IMR-90 (cell line): ENCODE measurements at regions not wholly inside any gene's neighbourhood (a gene's known extent, or its start where the extent isn't known, plus 50 kb on each side); places are given as distances from the start of the nearest gene placed in this dataset.

Experiments used
- ATAC-seq: fragments of 200-7000 bp; cut with Tn5 transposase; 2 replicates; pipeline ENCODE4 v1.9.1; 2020; ENCODE audit warnings: low read depth, mild to moderate bottlenecking, moderate library complexity
- BruUV-seq: library from RNA; stranded (reverse); fragments of 400-500 nt; replicated peaks from 2 replicates; lab custom pipeline; 2021; lab: Mats Ljungman, UMichigan
- CTCF ChIA-PET: fragments of 300-600 bp; formaldehyde crosslinking; extraction: SDS; loops from one replicate; lab custom pipeline; 2021; ENCODE audit warnings: antibody characterized with exemption; lab: Yijun Ruan, JAX
- POLR2A ChIA-PET: fragments of 300-600 bp; sonication (Branson Sonifier 250); formaldehyde crosslinking; loops from one replicate; lab custom pipeline; 2022; ENCODE audit warnings: antibody characterized with exemption; ENCODE audit not compliant: unreplicated experiment; lab: Charles Lee
- DNase-seq: peaks from one replicate; pipeline ENCODE4 v3.0.0; 2013
- H2AFZ ChIP-seq: replicated peaks from 2 replicates; pipeline ENCODE3; 2013; ENCODE audit warnings: low read length, mild to moderate bottlenecking; ENCODE audit not compliant: poor library complexity
- H2AK5ac ChIP-seq: 2 replicates; pipeline ENCODE4 v1.6.1; 2013; ENCODE audit warnings: low read depth, low read length, inconsistent platforms
- H2AK9ac ChIP-seq: replicated peaks from 2 replicates; pipeline ENCODE3; 2013; ENCODE audit warnings: mild to moderate bottlenecking, low read depth, low read length, moderate library complexity; ENCODE audit not compliant: poor library complexity
- H2BK120ac ChIP-seq: 2 replicates; pipeline ENCODE4 v1.6.1; 2013; ENCODE audit warnings: low read depth, low read length, inconsistent platforms
- H2BK15ac ChIP-seq: 3 replicates; pipeline ENCODE4 v1.6.1; 2013; ENCODE audit warnings: low read depth, low read length, inconsistent platforms
- H2BK20ac ChIP-seq: 2 replicates; pipeline ENCODE4 v1.6.1; 2013; ENCODE audit warnings: low read depth, mild to moderate bottlenecking, inconsistent platforms, low read length, moderate library complexity
- H2BK5ac ChIP-seq: 2 replicates; pipeline ENCODE4 v1.6.1; 2013; ENCODE audit warnings: mild to moderate bottlenecking, low read depth, low read length, inconsistent platforms; ENCODE audit not compliant: poor library complexity, severe bottlenecking
- H3K14ac ChIP-seq: replicated peaks from 2 replicates; pipeline ENCODE4 v1.6.1; 2013; ENCODE audit warnings: low read depth, low read length, inconsistent platforms
- H3K18ac ChIP-seq: 2 replicates; pipeline ENCODE4 v1.6.1; 2013; ENCODE audit warnings: low read depth, low read length, control low read depth
- H3K23ac ChIP-seq: 2 replicates; pipeline ENCODE4 v1.6.1; 2013; ENCODE audit warnings: low read depth, low read length, inconsistent platforms
- H3K27ac ChIP-seq: 2 replicates; pipeline ENCODE4 v1.5.1; 2013; ENCODE audit warnings: mild to moderate bottlenecking, control low read depth, low read length; ENCODE audit not compliant: insufficient read depth
- H3K27me3 ChIP-seq: 2 replicates; pipeline ENCODE4 v1.6.1; 2013; ENCODE audit warnings: low read length; ENCODE audit not compliant: control insufficient read depth, insufficient read depth
- H3K36me3 ChIP-seq: 2 replicates; pipeline ENCODE4 v1.6.1; 2013; ENCODE audit warnings: low read length, mixed read lengths; ENCODE audit not compliant: control insufficient read depth, insufficient read depth
- H3K4ac ChIP-seq: 2 replicates; pipeline ENCODE4 v1.6.1; 2013; ENCODE audit warnings: low read depth, low read length, inconsistent platforms
- H3K4me1 ChIP-seq: 2 replicates; pipeline ENCODE4 v1.6.1; 2013; ENCODE audit warnings: low read length, mixed read lengths; ENCODE audit not compliant: control insufficient read depth, insufficient read depth
- H3K4me2 ChIP-seq: 2 replicates; pipeline ENCODE4 v1.6.1; 2013; ENCODE audit warnings: low read depth, mild to moderate bottlenecking, control low read depth, low read length, moderate library complexity
- H3K4me3 ChIP-seq: 2 replicates; pipeline ENCODE4 v1.5.1; 2013; ENCODE audit warnings: low read depth, mild to moderate bottlenecking, control low read depth, low read length, moderate library complexity; ENCODE audit not compliant: insufficient read depth
- H3K56ac ChIP-seq: 2 replicates; pipeline ENCODE4 v1.6.1; 2013; ENCODE audit warnings: low read length, inconsistent platforms; ENCODE audit not compliant: insufficient read depth; ENCODE audit errors: extremely low read depth
- H3K79me1 ChIP-seq, 2 experiments: 2 replicates each; pipeline ENCODE4 v1.6.1; 2013; ENCODE audit warnings: low read length in 2 of 2, inconsistent platforms in 1 of 2, low read depth in 1 of 2
- H3K9ac ChIP-seq: 2 replicates; pipeline ENCODE4 v1.6.1; 2013; ENCODE audit warnings: low read depth, low read length, control low read depth
- H3K9me1 ChIP-seq: 2 replicates; pipeline ENCODE4 v1.6.1; 2013; ENCODE audit warnings: low read length, inconsistent platforms; ENCODE audit not compliant: insufficient read depth
- H3K9me3 ChIP-seq: 2 replicates; pipeline ENCODE4 v1.6.1; 2013; ENCODE audit warnings: low read length; ENCODE audit not compliant: control insufficient read depth, insufficient read depth
- H4K20me1 ChIP-seq: 2 replicates; pipeline ENCODE4 v1.6.1; 2013; ENCODE audit warnings: low read length, inconsistent platforms; ENCODE audit not compliant: insufficient read depth
- H4K5ac ChIP-seq: 2 replicates; pipeline ENCODE4 v1.6.1; 2013; ENCODE audit warnings: mild to moderate bottlenecking, low read depth, low read length, control low read depth
- H4K8ac ChIP-seq, 2 experiments: 2 replicates each; pipeline ENCODE4 v1.6.1; 2013; ENCODE audit warnings: low read depth in 2 of 2, low read length in 2 of 2, control low read depth in 1 of 2, inconsistent platforms in 1 of 2
- H4K91ac ChIP-seq: 2 replicates; pipeline ENCODE4 v1.6.1; 2013; ENCODE audit warnings: low read depth, low read length, inconsistent platforms; ENCODE audit not compliant: insufficient read depth
- BHLHE40 ChIP-seq: fragments of 150-350 bp; IDR thresholded peaks from 2 replicates; pipeline ENCODE4 v1.6.1; 2016; ENCODE audit warnings: mild to moderate bottlenecking, low read depth, low read length
- CEBPB ChIP-seq: IDR thresholded peaks from 2 replicates; pipeline ENCODE4 v1.6.1; 2012; ENCODE audit warnings: low read depth, low read length, improper control_type of control experiment
- CTCF ChIP-seq: conservative IDR thresholded peaks from 2 replicates; pipeline ENCODE4 v1.5.1; 2012; ENCODE audit warnings: mild to moderate bottlenecking, low read depth, low read length, improper control_type of control experiment
- ELK1 ChIP-seq: fragments of 150-350 bp; IDR thresholded peaks from 2 replicates; pipeline ENCODE4 v1.6.1; 2016; ENCODE audit warnings: low read depth, mild to moderate bottlenecking, low read length, moderate library complexity, borderline replicate concordance
- FOS ChIP-seq: fragments of 150-350 bp; IDR thresholded peaks from 2 replicates; pipeline ENCODE4 v1.6.1; 2016; ENCODE audit warnings: low read depth, low read length
- MAZ ChIP-seq: IDR thresholded peaks from 2 replicates; pipeline ENCODE4 v1.6.1; 2012; ENCODE audit warnings: low read depth, mild to moderate bottlenecking, low read length, improper control_type of control experiment, moderate library complexity, borderline replicate concordance
- MXI1 ChIP-seq: IDR thresholded peaks from 2 replicates; pipeline ENCODE4 v1.6.1; 2012; ENCODE audit warnings: low read depth, mild to moderate bottlenecking, low read length, moderate library complexity, borderline replicate concordance
- NFE2L2 ChIP-seq: fragments of 150-350 bp; IDR thresholded peaks from 2 replicates; pipeline ENCODE4 v1.6.1; 2016; ENCODE audit warnings: low read depth, mild to moderate bottlenecking, low read length
- RAD21 ChIP-seq: IDR thresholded peaks from 2 replicates; pipeline ENCODE4 v1.6.1; 2012; ENCODE audit warnings: low read length, improper control_type of control experiment
- RCOR1 ChIP-seq: IDR thresholded peaks from 2 replicates; pipeline ENCODE4 v1.6.1; 2012; ENCODE audit warnings: mild to moderate bottlenecking, low read length, improper control_type of control experiment; ENCODE audit not compliant: insufficient replicate concordance
- RFX5 ChIP-seq: IDR thresholded peaks from 2 replicates; pipeline ENCODE4 v1.8.0; 2012; ENCODE audit warnings: low read depth, mild to moderate bottlenecking, low read length, moderate library complexity
- SMC3 ChIP-seq: fragments of 150-350 bp; IDR thresholded peaks from 2 replicates; pipeline ENCODE4 v1.6.1; 2016; ENCODE audit warnings: low read depth, mild to moderate bottlenecking, antibody characterized with exemption, low read length, moderate library complexity
- dilution Hi-C: fragments of 300-500 bp; cut with HindIII; formaldehyde crosslinking; loops from one replicate; pipeline ENCODE4 v1.14.3; 2018; ENCODE audit warnings: low sequenced_read_pairs; ENCODE audit not compliant: unreplicated experiment
- in situ Hi-C: fragments of 300-500 bp; cut with MboI; formaldehyde crosslinking; loops from 3 replicates; pipeline ENCODE4 v1.14.3; 2019; ENCODE audit warnings: low sequenced_read_pairs, inconsistent platforms, mixed read lengths
- intact Hi-C: fragments of 100-400 bp; cut with micrococcal nuclease; formaldehyde crosslinking; loops from 2 replicates; pipeline ENCODE4 v1.10.0; 2022

GRCh38 chr2:183564726-183565125, 440.5 kb downstream of the NUP35 start:
- Histone ChIP-seq H3K18ac (no peak overlapping the region), H2BK20ac (no peak overlapping the region), H2AFZ (no peak overlapping the region), H3K79me1 (no peaks in the 10 kb centered on the region), H3K27me3 (no peaks in the 10 kb centered on the region), H2BK15ac (no peak overlapping the region), H4K20me1 (no peaks in the 10 kb centered on the region), H3K27ac (no peak overlapping the region), H2BK5ac (no peak overlapping the region), H3K9ac (no peak overlapping the region), H4K5ac (no peak overlapping the region), H3K4ac (no peak overlapping the region), H3K4me2 (no peak overlapping the region), H3K9me1 (no peaks in the 10 kb centered on the region), H4K91ac (no peak overlapping the region), H3K4me3 (no peak overlapping the region), H2AK5ac (no peak overlapping the region), H2AK9ac (no peak overlapping the region), H4K8ac (no peak overlapping the region), H3K14ac (no peak overlapping the region), H3K23ac (no peak overlapping the region), H3K9me3 (peaks cover 5% of the 10 kb centered on the region; the same call in 1 of the 2 replicates), H3K36me3 (no peaks in the 10 kb centered on the region), H2BK120ac (no peak overlapping the region), H3K4me1 (no peaks in the 10 kb centered on the region), H3K56ac (no peak overlapping the region)
- TF ChIP-seq NFE2L2 (no peak), RAD21 (no peak), CTCF (no peak), MAZ (no peak), ELK1 (no peak), BHLHE40 (no peak), SMC3 (no peak), RCOR1 (no peak), FOS (no peak), CEBPB (no peak), MXI1 (no peak), RFX5 (no peak)
- in situ Hi-C loops (no loop called here), intact Hi-C loops (no loop called here), dilution Hi-C loops (no loop called here)
- ChIA-PET POLR2A (no interaction called here), CTCF (no interaction called here)
- DNase-seq: no peak
- ATAC-seq: no peak
- BruUV-seq: no TSS peak
